VCaP (cell line): ENCODE measurements at regions not wholly inside any gene's neighbourhood (a gene's known extent, or its start where the extent isn't known, plus 50 kb on each side); places are given as distances from the start of the nearest gene placed in this dataset.

Experiments
- H3K27ac ChIP-seq: fragments of 450-650 bp; 2 replicates; pipeline ENCODE4 v1.5.1; 2017
- TF ChIP-seq, protein P1 (sequence below): fragments of 450-650 bp; conservative IDR thresholded peaks from 2 replicates; pipeline ENCODE4 v1.5.1; 2017; ENCODE audit warnings: mild to moderate bottlenecking, moderate library complexity

- H3K27ac ChIP-seq = no peak overlapping the region
Observed at GRCh38 chr12:29880987-29881386, 97.2 kb upstream of the TMTC1 start.

GRCh38 chr12:29879606-29880308 is 96.0 kb upstream of the TMTC1 start:
- no peak overlapping the region for H3K27ac ChIP-seq
- TF ChIP-seq, protein P1, sequence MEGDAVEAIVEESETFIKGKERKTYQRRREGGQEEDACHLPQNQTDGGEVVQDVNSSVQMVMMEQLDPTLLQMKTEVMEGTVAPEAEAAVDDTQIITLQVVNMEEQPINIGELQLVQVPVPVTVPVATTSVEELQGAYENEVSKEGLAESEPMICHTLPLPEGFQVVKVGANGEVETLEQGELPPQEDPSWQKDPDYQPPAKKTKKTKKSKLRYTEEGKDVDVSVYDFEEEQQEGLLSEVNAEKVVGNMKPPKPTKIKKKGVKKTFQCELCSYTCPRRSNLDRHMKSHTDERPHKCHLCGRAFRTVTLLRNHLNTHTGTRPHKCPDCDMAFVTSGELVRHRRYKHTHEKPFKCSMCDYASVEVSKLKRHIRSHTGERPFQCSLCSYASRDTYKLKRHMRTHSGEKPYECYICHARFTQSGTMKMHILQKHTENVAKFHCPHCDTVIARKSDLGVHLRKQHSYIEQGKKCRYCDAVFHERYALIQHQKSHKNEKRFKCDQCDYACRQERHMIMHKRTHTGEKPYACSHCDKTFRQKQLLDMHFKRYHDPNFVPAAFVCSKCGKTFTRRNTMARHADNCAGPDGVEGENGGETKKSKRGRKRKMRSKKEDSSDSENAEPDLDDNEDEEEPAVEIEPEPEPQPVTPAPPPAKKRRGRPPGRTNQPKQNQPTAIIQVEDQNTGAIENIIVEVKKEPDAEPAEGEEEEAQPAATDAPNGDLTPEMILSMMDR = no peak

More at GRCh38 chr12:29880987-29881386, 97.2 kb upstream of the TMTC1 start:
- TF ChIP-seq, protein P1 = no peak

DNA sequence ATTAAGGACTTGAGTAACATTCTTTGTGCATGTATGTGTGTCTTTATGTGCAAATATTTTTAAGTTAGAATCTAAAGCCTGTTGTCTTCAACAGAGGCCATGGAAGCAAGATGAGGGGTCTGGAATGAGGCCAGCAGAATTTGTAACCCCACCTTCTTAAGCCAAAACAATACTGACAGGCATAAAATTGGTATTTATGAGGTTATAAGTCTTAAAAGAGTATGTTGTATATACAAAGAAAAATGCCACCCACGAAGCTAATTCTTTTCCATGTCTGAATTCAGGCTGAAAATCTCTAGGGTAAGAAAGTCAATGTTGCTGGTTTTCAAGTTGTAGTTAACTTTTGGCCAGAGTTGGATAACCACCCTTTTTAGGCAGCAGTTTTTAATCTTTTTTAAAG is 86.2 kb upstream of the TMTC1 start:
- TF ChIP-seq, protein P1 = no peak
- H3K27ac ChIP-seq = no peak overlapping the region

GRCh38 chr12:29867823-29868222 is 84.1 kb upstream of the TMTC1 start:
- no peak overlapping the region for H3K27ac ChIP-seq
- TF ChIP-seq, protein P1 = no peak

GRCh38 chr12:29863665-29864064 is 79.9 kb upstream of the TMTC1 start:
- no peak overlapping the region for H3K27ac ChIP-seq
- TF ChIP-seq, protein P1 = no peak

DNA sequence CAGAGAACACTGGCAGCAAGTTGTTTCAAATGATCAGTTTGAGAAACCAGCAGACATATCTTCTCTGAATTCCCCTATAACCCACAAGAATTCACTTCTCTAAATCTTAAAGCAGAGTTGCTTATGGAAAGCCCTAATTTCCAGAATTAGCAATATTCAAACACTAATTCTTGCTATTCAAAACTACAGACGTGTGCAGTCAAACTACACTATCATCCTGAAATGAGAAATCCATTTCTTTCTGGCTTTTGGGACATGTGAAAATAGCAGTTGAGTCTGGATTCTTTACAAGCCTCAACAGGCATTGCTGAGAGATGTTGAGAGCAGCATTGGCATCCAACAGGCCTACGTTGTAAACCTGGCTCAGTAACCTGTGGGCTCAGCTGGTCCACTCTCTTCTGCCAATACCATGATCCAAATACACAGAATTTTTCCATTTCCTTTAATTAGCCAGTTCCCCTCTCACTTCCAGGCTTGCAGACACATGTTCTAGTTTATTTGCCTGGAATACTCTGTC is 74.6 kb upstream of the TMTC1 start:
- TF ChIP-seq, protein P1 = no peak

GRCh38 chr12:29847246-29847645 is 63.5 kb upstream of the TMTC1 start:
- no peak overlapping the region for H3K27ac ChIP-seq
- TF ChIP-seq, protein P1 = no peak

More for the DNA sequence above, 74.6 kb upstream of the TMTC1 start:
- peak overlapping the region; percentile 19; the same call in 1 of the 2 replicates for H3K27ac ChIP-seq
